Glomerular visceral epithelial cell (primary cell): ENCODE measurements at regions not wholly inside any gene's neighbourhood (a gene's known extent, or its start where the extent isn't known, plus 50 kb on each side); places are given as distances from the start of the nearest gene placed in this dataset.
A peak's percentile ranks its signal among the peaks of the same experiment; 100 is the strongest.
"Not testable (repeated sequence)": the region's sequence is repeated elsewhere in the genome, so short reads cannot be mapped to it uniquely, and the experiment has no call there.

Experiments used
- DNase-seq: peaks from one replicate; pipeline ENCODE4 v3.0.0-alpha.2; 2016; ENCODE audit errors: extremely low spot score

- no peak for DNase-seq
Measured at GRCh38 chr13:54004026-54004699, 975.5 kb downstream of the OLFM4 start.

GRCh38 chr13:54016542-54016941 is 987.9 kb downstream of the OLFM4 start:
- no peak for DNase-seq

GRCh38 chr13:54018485-54018884 is 989.9 kb downstream of the OLFM4 start:
- DNase-seq: no peak

GRCh38 chr13:54029226-54029625 is 1000.6 kb downstream of the OLFM4 start:
- DNase-seq: peak; percentile 73

- no peak for DNase-seq
Measured at GRCh38 chr13:54029720-54030119, 1001.1 kb downstream of the OLFM4 start.

- DNase-seq: no peak
Measured at GRCh38 chr13:54033323-54033861, 1004.8 kb downstream of the OLFM4 start.

GRCh38 chr13:54034047-54034446 is 1005.4 kb downstream of the OLFM4 start:
- DNase-seq: no peak

- DNase-seq: not testable (repeated sequence)
Measured at GRCh38 chr13:54057416-54057815, 1028.8 kb downstream of the OLFM4 start.

GRCh38 chr13:54069958-54070357 is 1041.3 kb downstream of the OLFM4 start:
- not testable (repeated sequence) for DNase-seq

GRCh38 chr13:54077569-54077968 is 1049.0 kb downstream of the OLFM4 start:
- no peak for DNase-seq

- DNase-seq: no peak
Measured at GRCh38 chr13:54078271-54078870, 1049.8 kb downstream of the OLFM4 start.

- DNase-seq: not testable (repeated sequence)
Measured at GRCh38 chr13:54082309-54082708, 1053.7 kb downstream of the OLFM4 start.

- no peak for DNase-seq
Measured at GRCh38 chr13:54091884-54092283, 1063.3 kb downstream of the OLFM4 start.

GRCh38 chr13:54092686-54093085 is 1064.1 kb downstream of the OLFM4 start:
- DNase-seq: no peak

- DNase-seq: no peak
Measured at GRCh38 chr13:54110597-54110996, 1082.0 kb downstream of the OLFM4 start.

- DNase-seq: no peak
Measured at GRCh38 chr13:54124700-54125099, 1096.1 kb downstream of the OLFM4 start.

GRCh38 chr13:54130931-54131330 is 1102.3 kb downstream of the OLFM4 start:
- not testable (repeated sequence) for DNase-seq

- not testable (repeated sequence) for DNase-seq
Measured at GRCh38 chr13:54131433-54131832, 1102.8 kb downstream of the OLFM4 start.

- not testable (repeated sequence) for DNase-seq
Measured at GRCh38 chr13:54132127-54132526, 1103.5 kb downstream of the OLFM4 start.

GRCh38 chr13:54132720-54133119 is 1104.1 kb downstream of the OLFM4 start:
- DNase-seq: not testable (repeated sequence)

GRCh38 chr13:54133746-54134145 is 1105.1 kb downstream of the OLFM4 start:
- DNase-seq: no peak

GRCh38 chr13:54144828-54145227 is 1116.2 kb downstream of the OLFM4 start:
- DNase-seq: no peak

GRCh38 chr13:54150851-54151250 is 1122.2 kb downstream of the OLFM4 start:
- no peak for DNase-seq
